Spleen (tissue), 11 donors: ENCODE measurements at regions not wholly inside any gene's neighbourhood (a gene's known extent, or its start where the extent isn't known, plus 50 kb on each side); places are given as distances from the start of the nearest gene placed in this dataset.

Experiments used
- DNase-seq: peaks from one replicate; pipeline ENCODE4 v3.0.0-alpha.2; 2020
- H3K27ac ChIP-seq, 8 donors: fragments of 200-600 bp; sonication (generic) in 7 of 8; 1 replicate in 4 of 8; 2 replicates in 4 of 8; pipeline versions ENCODE4 v1.5.0 to v1.8.0; 2016 to 2021; ENCODE audit warnings: inconsistent platforms in 4 of 8, mild to moderate bottlenecking in 4 of 8, moderate library complexity in 1 of 8
- H3K27me3 ChIP-seq, 7 donors: fragments of 200-600 bp; sonication (generic) in 6 of 7; replicated peaks in 1 of 7; 1 replicate in 4 of 7; 2 replicates in 3 of 7; pipeline versions ENCODE4 v1.5.0 to v1.8.0; 2016 to 2021; ENCODE audit warnings: inconsistent platforms in 3 of 7, mild to moderate bottlenecking in 1 of 7
- H3K36me3 ChIP-seq, 6 donors: fragments of 200-600 bp; sonication (generic) in 5 of 6; 1 replicate in 4 of 6; 2 replicates in 2 of 6; pipeline versions ENCODE4 v1.5.0 to v1.8.0; 2016 to 2021; ENCODE audit warnings: inconsistent platforms in 2 of 6
- H3K4me1 ChIP-seq, 6 donors: fragments of 200-600 bp; sonication (generic) in 5 of 6; 1 replicate in 3 of 6; 2 replicates in 3 of 6; pipeline versions ENCODE4 v1.5.0 to v1.8.0; 2016 to 2021; ENCODE audit warnings: inconsistent platforms in 3 of 6
- H3K4me3 ChIP-seq, 8 donors: fragments of 200-600 bp; sonication (generic) in 7 of 8; 1 replicate in 4 of 8; 2 replicates in 4 of 8; pipeline versions ENCODE4 v1.5.0 to v1.8.0; 2016 to 2021; ENCODE audit warnings: inconsistent platforms in 4 of 8, mild to moderate bottlenecking in 4 of 8, moderate library complexity in 2 of 8
- H3K9me3 ChIP-seq, 8 donors: fragments of 200-600 bp; sonication (generic) in 7 of 8; 1 replicate in 4 of 8; 2 replicates in 4 of 8; pipeline versions ENCODE4 v1.5.0 to v1.8.0; 2016 to 2021; ENCODE audit warnings: inconsistent platforms in 4 of 8
- CTCF ChIP-seq, 11 experiments: fragments of 200-600 bp in 7 of 11; fragments of 450-650 bp in 4 of 11; sonication (generic) in 4 of 11; IDR thresholded peaks in 8 of 11; conservative IDR thresholded peaks in 3 of 11; 1 replicate in 7 of 11; 2 replicates in 4 of 11; pipeline versions ENCODE4 v1.4.0 to v1.8.0; 2016 to 2021; ENCODE audit warnings: antibody characterized with exemption in 11 of 11, inconsistent platforms in 4 of 11, mild to moderate bottlenecking in 1 of 11
- POLR2A ChIP-seq, 3 donors: fragments of 450-650 bp; IDR thresholded peaks; one replicate each; pipeline ENCODE4 v1.5.1; 2017; ENCODE audit warnings: antibody characterized with exemption in 3 of 3, mild to moderate bottlenecking in 1 of 3
- POLR2AphosphoS5 ChIP-seq, 3 donors: sonication (generic); formaldehyde crosslinking; IDR thresholded peaks; one replicate each; pipeline ENCODE4 v1.5.1; 2017; ENCODE audit warnings: antibody characterized with exemption in 3 of 3
- WGBS, 5 donors: extraction: QIAGEN DNeasy Blood & Tissue Kit in 3 of 5; methylation state at CpG; one replicate each; pipeline versions ENCODE4 v1.1.5 to v1.1.7; 2013 to 2018; 5-methylcytosine and 5-hydroxymethylcytosine counted together
- intact Hi-C: fragments of 100-400 bp; cut with DNase I; formaldehyde crosslinking; loops from one replicate; pipeline ENCODE4 v1.15.0; 2023; ENCODE audit warnings: low total_unique reads
- donor health status: healthy with polysubstance abuse.
- donor health status: DM: no; HTN: no; CAD: no; lungs with moderate emphysema.
- donor health status: DM: no; HTN: no; CAD: no.
- donor health status: Bipolar disorder and iron deficiency.
- donor health status: healthy.
- donor health status: DM: no; HTN: no; CAD: no.
- donor health status: DM: yes; HTN: yes; CAD: no.

- DNase-seq, result no peak
- intact Hi-C loops, result no loop called here
- TF ChIP-seq POLR2A (IDR thresholded peaks at IDR 0.05), result no peak
- no peak for TF ChIP-seq CTCF (IDR thresholded peaks at IDR 0.05 in 8 of 11, conservative IDR thresholded peaks at IDR 0.05 in 3 of 11)
- TF ChIP-seq POLR2AphosphoS5 (IDR thresholded peaks at IDR 0.05), result no peak
- no peaks in the 10 kb centered on the region for H3K36me3 ChIP-seq
- H3K9me3 ChIP-seq, result peaks cover 0 to 13% (median 4%) of the 10 kb centered on the region in 8 donors
- H3K27ac ChIP-seq, result no peak overlapping the region
- 85 to 94% (median 86%) methylated on average over 5 of the region's 5 CpGs for WGBS, 5 donors
- no peak overlapping the region for H3K4me3 ChIP-seq
- H3K27me3 ChIP-seq, result no peaks in the 10 kb centered on the region
- no peaks in the 10 kb centered on the region for H3K4me1 ChIP-seq
Observed at GRCh38 chr4:96766359-96766758, 926.5 kb downstream of the PDHA2 start.

- no peaks in the 10 kb centered on the region for H3K36me3 ChIP-seq
- intact Hi-C loops, result no loop called here
- no peak overlapping the region for H3K4me3 ChIP-seq
- H3K9me3 ChIP-seq, result peaks cover 0 to 13% (median 4%) of the 10 kb centered on the region in 8 donors
- DNase-seq, result no peak
- WGBS, 5 donors, result 85 to 92% (median 86%) methylated on average over 5 of the region's 5 CpGs
- TF ChIP-seq CTCF (IDR thresholded peaks at IDR 0.05 in 8 of 11, conservative IDR thresholded peaks at IDR 0.05 in 3 of 11) (no peak), POLR2AphosphoS5 (IDR thresholded peaks at IDR 0.05) (no peak), POLR2A (IDR thresholded peaks at IDR 0.05) (no peak)
- no peaks in the 10 kb centered on the region for H3K4me1 ChIP-seq
- H3K27ac ChIP-seq, result no peak overlapping the region
- H3K27me3 ChIP-seq, result no peaks in the 10 kb centered on the region
Observed at GRCh38 chr4:96767815-96768480, 928.1 kb downstream of the PDHA2 start.

- 70 to 95% (median 78%) methylated on average over 2 of the region's 2 CpGs for WGBS, 5 donors
Observed at GRCh38 chr4:96775501-96775900, 935.6 kb downstream of the PDHA2 start.

More at GRCh38 chr4:96775501-96775900, 935.6 kb downstream of the PDHA2 start:
- no peak overlapping the region for H3K27ac ChIP-seq
- no peaks in the 10 kb centered on the region for H3K27me3 ChIP-seq
- intact Hi-C loops, result no loop called here
- no peak overlapping the region for H3K4me3 ChIP-seq
- no peaks in the 10 kb centered on the region for H3K36me3 ChIP-seq
- no peaks in the 10 kb centered on the region for H3K4me1 ChIP-seq
- TF ChIP-seq POLR2AphosphoS5 (IDR thresholded peaks at IDR 0.05) (no peak), CTCF (IDR thresholded peaks at IDR 0.05 in 8 of 11, conservative IDR thresholded peaks at IDR 0.05 in 3 of 11) (no peak), POLR2A (IDR thresholded peaks at IDR 0.05) (no peak)
- H3K9me3 ChIP-seq, result no peaks in the 10 kb centered on the region
- DNase-seq, result no peak
